Astrocyte of the spinal cord (primary cell): ENCODE measurements at regions not wholly inside any gene's neighbourhood (a gene's known extent, or its start where the extent isn't known, plus 50 kb on each side); places are given as distances from the start of the nearest gene placed in this dataset.

Source experiments
- DNase-seq: peaks from one replicate; pipeline ENCODE4 v3.0.0; 2011; ENCODE audit warnings: low read depth, low spot score
- H3K4me3 ChIP-seq: 2 replicates; pipeline ENCODE4 v1.5.1; 2011; ENCODE audit warnings: low read depth, mild to moderate bottlenecking, low read length, moderate library complexity
- in situ Hi-C: cut with HindIII; loops from 2 replicates; pipeline ENCODE4 v1.10.0; 2017; ENCODE audit warnings: low sequenced_read_pairs
- TF ChIP-seq, protein P1 (sequence below): IDR thresholded peaks from 2 replicates; pipeline ENCODE4 v1.5.1; 2012; ENCODE audit warnings: low read depth, mild to moderate bottlenecking, low read length, inconsistent platforms

DNA sequence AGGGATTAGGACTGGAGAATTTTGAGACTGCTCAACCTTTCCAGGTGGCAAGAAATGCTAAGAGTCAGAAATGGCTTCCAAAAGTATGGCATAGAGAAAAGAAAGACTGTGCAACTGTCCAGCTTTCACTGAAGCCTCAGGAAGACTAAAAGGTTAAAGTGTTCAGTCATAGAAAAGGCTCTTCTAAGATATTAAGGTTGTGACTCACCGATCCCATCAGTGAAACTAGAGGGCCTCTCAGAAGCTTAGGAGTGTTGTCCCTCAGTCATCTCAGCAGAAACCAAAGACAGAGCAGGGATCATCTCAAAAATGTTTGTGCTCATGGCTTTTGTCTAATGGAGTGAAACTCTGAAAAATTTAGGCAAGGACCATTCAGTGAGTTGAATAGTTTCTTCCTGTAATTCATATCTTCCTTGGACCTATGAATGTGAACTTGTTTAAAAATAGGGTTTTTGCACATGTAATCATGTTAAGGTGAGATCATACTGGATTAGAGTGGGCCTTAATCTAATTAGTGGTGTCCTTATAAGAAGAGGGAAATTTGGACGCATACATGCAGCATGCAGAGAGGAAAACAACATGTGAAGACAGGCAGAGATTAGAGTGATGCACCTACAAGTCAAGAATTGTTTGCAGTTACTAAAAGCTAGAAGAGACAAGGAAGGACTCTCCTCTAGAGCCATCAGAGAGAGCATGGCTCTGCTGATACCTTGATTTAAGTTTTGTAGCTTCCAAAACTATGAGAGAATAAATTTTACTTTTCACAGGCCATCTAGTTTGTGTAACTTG lies 71.3 kb downstream of the RPE65 start:
- in situ Hi-C loops, result no loop called here
- TF ChIP-seq, protein P1, sequence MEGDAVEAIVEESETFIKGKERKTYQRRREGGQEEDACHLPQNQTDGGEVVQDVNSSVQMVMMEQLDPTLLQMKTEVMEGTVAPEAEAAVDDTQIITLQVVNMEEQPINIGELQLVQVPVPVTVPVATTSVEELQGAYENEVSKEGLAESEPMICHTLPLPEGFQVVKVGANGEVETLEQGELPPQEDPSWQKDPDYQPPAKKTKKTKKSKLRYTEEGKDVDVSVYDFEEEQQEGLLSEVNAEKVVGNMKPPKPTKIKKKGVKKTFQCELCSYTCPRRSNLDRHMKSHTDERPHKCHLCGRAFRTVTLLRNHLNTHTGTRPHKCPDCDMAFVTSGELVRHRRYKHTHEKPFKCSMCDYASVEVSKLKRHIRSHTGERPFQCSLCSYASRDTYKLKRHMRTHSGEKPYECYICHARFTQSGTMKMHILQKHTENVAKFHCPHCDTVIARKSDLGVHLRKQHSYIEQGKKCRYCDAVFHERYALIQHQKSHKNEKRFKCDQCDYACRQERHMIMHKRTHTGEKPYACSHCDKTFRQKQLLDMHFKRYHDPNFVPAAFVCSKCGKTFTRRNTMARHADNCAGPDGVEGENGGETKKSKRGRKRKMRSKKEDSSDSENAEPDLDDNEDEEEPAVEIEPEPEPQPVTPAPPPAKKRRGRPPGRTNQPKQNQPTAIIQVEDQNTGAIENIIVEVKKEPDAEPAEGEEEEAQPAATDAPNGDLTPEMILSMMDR, result no peak
- no peak overlapping the region for H3K4me3 ChIP-seq
- DNase-seq, result peak; percentile 40

DNA sequence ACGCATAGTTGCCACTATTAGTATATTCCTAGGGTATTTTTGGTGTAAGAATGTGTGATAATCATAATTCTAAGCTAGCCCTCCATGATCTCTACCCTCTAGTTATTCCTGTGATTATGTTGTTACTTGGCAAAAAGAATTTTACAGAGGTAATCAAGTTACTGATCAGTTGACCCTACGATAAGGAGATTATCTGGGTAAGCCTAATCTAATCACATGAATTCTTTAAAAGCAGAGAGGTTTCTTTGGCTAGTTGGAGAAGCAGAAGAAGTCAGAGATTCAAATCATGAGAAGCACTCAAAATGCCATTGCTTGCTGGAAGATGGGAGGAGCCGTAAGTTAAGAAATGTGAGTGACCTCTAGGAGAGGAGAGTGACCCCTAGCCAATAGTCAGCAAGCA lies 72.7 kb downstream of the RPE65 start:
- DNase-seq, result no peak
- in situ Hi-C loops, result no loop called here
- TF ChIP-seq, protein P1, result no peak
- H3K4me3 ChIP-seq, result no peak overlapping the region

DNA sequence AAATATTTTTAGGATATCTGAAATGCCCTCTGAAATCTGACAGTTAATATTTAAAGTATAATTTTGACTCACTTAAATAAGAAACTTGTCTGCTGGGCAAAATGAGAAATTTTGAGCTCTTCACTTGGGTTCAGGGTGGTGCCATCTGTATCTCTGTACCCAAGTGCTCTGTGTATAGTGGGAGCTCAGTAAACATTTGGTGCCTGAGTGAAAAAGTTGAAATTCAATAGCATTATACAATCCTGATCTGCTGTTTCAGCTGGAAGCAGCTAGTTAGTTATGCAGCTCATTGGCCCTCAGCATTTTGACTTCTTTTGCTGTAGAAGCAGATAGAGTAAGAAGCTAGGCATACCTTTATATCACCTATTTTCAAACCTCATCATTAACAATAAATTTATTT lies 73.3 kb downstream of the RPE65 start:
- TF ChIP-seq, protein P1, result no peak
- no peak overlapping the region for H3K4me3 ChIP-seq
- DNase-seq, result no peak
- in situ Hi-C loops, result no loop called here

DNA sequence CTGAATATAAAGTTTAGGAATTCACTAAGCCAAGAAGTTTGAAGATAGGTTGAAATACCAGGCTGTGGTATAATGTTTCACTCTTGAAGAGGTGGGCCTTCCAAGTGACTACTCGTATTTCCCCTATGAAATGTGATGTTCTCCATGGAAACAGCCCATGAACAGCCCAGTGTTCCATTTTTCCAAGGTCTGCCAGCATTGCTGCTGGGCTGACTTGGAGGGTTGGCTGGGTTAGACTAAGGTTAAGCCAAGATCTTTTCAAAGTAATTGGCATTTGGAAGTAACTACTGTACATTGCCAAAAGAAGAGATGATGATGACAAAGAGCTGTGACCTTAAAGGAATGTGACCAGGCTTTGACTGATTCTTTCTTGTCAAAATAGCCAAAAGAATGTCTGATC lies 73.8 kb downstream of the RPE65 start:
- H3K4me3 ChIP-seq, result no peak overlapping the region
- TF ChIP-seq, protein P1, result no peak
- in situ Hi-C loops, result no loop called here
- peak; percentile 44 for DNase-seq

DNA sequence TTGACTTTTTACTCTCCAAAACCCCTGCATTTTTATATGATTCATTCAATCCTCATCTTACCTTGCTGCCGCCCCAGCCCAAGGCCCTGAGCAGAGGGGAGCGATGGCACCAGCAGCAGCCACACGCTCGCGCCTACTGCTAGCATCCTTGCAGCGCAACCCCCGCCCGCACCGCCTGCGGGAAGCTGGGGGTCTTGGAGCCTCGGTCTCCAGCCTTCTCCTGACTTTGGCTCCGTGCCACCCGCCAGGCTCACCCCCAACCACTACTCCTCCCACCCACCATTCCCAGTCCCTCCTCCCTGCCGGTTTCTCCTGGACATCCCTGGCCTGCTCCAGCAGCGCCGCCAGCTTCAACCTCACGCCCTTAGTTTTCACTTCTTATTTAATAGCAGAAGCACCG lies 76.6 kb downstream of the RPE65 start:
- in situ Hi-C loops, result no loop called here
- TF ChIP-seq, protein P1, result no peak
- DNase-seq, result no peak
- no peak overlapping the region for H3K4me3 ChIP-seq

DNA sequence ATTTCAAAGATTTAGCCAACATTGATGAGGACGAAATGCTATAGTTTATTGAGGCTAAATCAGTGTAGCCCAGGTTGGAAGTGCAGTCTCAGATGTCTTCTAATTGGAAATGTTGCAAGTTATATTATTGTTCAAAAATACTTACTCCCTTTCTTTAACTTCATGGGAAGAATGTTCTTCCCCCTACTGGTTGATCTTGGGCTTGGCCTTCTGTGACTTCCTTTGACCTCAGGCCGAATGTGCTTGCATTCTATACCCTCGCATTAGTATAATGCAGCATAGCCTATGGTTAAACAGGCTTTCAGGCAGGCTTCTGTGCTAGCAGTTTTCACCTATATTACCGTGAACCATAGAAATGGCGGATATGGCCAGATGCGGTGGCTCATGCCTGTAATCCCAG lies 77.3 kb downstream of the RPE65 start:
- no peak for DNase-seq
- TF ChIP-seq, protein P1, result no peak
- in situ Hi-C loops, result no loop called here
- no peak overlapping the region for H3K4me3 ChIP-seq
